ENCODE measurements at regions not wholly inside any gene's neighbourhood (a gene's known extent, or its start where the extent isn't known, plus 50 kb on each side); places are given as distances from the start of the nearest gene placed in this dataset.

DNA sequence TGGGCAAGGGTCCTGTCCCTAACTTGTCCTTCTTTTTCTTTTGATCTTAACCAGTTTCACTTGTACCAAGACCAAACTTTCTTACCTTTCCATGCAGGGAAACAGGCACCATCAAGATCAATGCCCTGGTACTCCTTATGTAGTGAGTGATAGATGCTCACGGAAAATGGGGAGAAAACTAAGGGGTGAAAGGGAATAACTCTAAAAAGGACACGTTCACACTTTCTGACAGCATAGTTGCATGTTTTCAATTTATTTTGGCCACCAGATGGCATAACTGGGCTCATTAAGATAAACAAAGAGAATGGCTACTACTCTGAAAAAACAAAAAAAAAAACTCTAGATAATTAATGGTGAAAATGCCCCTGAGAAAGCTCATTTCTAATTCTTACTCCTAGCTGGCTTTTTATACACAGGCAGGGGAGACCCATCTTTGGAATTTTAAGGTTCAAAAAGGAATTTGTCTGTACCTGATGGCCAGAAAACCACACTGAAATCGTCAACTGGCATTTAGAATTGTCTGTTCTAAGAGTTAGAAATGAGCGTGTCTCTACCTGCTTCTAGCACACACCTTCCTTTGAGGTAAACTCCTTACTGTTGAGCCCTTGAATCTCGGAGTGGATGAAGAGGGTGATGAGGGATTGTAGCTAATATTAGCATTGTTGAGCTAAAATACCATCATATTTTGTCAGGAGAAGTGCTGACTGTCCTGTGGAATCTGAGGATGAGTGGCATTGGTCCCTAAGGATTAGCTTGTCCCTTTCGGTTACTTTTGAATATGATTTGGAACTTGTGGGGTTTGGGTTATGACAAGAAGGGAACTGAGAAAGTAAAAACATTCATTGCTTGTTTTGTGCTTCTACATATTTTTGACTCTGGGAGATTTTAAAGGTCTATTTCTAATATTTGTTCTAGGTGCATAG is 62.2 kb upstream of the DDR1 start:
- TF ChIP-seq EZH2 (IDR thresholded peaks at IDR 0.05; ENCODE audit: low read length) = no peak
- TF ChIP-seq, protein P1, sequence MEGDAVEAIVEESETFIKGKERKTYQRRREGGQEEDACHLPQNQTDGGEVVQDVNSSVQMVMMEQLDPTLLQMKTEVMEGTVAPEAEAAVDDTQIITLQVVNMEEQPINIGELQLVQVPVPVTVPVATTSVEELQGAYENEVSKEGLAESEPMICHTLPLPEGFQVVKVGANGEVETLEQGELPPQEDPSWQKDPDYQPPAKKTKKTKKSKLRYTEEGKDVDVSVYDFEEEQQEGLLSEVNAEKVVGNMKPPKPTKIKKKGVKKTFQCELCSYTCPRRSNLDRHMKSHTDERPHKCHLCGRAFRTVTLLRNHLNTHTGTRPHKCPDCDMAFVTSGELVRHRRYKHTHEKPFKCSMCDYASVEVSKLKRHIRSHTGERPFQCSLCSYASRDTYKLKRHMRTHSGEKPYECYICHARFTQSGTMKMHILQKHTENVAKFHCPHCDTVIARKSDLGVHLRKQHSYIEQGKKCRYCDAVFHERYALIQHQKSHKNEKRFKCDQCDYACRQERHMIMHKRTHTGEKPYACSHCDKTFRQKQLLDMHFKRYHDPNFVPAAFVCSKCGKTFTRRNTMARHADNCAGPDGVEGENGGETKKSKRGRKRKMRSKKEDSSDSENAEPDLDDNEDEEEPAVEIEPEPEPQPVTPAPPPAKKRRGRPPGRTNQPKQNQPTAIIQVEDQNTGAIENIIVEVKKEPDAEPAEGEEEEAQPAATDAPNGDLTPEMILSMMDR (optimal IDR thresholded peaks at IDR 0.05 in 1 of 3, IDR thresholded peaks at IDR 0.05 in 1 of 3, conservative IDR thresholded peaks at IDR 0.05 in 1 of 3; ENCODE audit: extremely low read depth in 1 of 3, insufficient read depth in 2 of 3, low read length in 3 of 3) = peak; percentile 2 to 55 (median 37)
- Histone ChIP-seq H3K4me2 (ENCODE audit: control insufficient read depth, extremely low read depth, insufficient read depth, low read depth, low read length) (peak overlapping the region; percentile 85), H3K9me3 (ENCODE audit: control insufficient read depth, low read depth, low read length) (no peaks in the 10 kb centered on the region), H3K9ac (ENCODE audit: control insufficient read depth, extremely low read depth, insufficient read depth, low read length) (peak overlapping the region; percentile 72), H3K4me3 (ENCODE audit: control insufficient read depth in 2 of 3, extremely low read depth in 1 of 3, insufficient read depth in 2 of 3, low read depth in 1 of 3, low read length in 3 of 3) (peak overlapping the region in 2 of 3 experiments; percentile 48 to 49), H3K27me3 (ENCODE audit: control insufficient read depth, extremely low read depth, insufficient read depth, low read length) (no peaks in the 10 kb centered on the region), H3K79me2 (ENCODE audit: control insufficient read depth, insufficient read depth, low read length) (no peaks in the 10 kb centered on the region), H3K36me3 (ENCODE audit: control insufficient read depth in 2 of 2, extremely low read depth in 1 of 2, insufficient read depth in 2 of 2, low read length in 2 of 2) (no peaks in the 10 kb centered on the region), H3K27ac (ENCODE audit: control insufficient read depth, insufficient read depth, low read length) (peak overlapping the region; percentile 90), H3K9me1 (ENCODE audit: control insufficient read depth, extremely low read depth, insufficient read depth, low read length) (no peaks in the 10 kb centered on the region), H3K4me1 (ENCODE audit: control insufficient read depth, extremely low read depth, insufficient read depth, low read length) (peaks cover 56% of the 10 kb centered on the region), H2AFZ (ENCODE audit: control insufficient read depth, low read length) (peak overlapping the region; percentile 45), H4K20me1 (ENCODE audit: control insufficient read depth, extremely low read depth, insufficient read depth, low read length) (no peaks in the 10 kb centered on the region)
- DNase-seq (ENCODE audit: low read depth, low spot score) (no peak), FAIRE-seq (peak; percentile 81)
- dilution Hi-C loops (cut with MboI; ENCODE audit: extremely low pct_ligation_motif_present, low sequenced_read_pairs) = no loop called here

DNA sequence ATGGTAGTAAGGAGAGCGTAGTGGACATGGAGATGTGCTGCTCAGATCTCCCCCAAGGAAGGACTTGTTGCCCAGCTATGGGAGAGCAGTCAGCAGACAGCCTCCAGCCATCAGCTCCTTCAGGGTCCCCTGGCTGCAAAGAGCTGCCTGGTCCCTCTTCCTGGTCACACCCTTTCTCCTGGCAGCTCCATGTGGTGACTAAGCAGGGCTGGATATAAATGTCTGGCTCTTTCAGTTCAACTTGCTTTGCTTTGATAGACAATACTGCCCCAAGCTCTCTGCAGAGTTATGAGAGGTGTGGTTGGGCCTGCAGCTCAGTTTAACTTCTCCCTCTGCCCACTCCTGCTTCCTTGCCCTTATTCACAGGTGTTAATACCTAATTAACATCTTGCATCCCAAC is 64.1 kb upstream of the DDR1 start:
- no peaks in the 10 kb centered on the region for H3K27me3 ChIP-seq (ENCODE audit: control insufficient read depth, extremely low read depth, insufficient read depth, low read length)
- no peaks in the 10 kb centered on the region for H4K20me1 ChIP-seq (ENCODE audit: control insufficient read depth, extremely low read depth, insufficient read depth, low read length)
- H3K9me3 ChIP-seq (ENCODE audit: control insufficient read depth, low read depth, low read length) = no peaks in the 10 kb centered on the region
- peak overlapping the region; percentile 98 for H3K27ac ChIP-seq (ENCODE audit: control insufficient read depth, insufficient read depth, low read length)
- peak; percentile 56 for FAIRE-seq
- H3K79me2 ChIP-seq (ENCODE audit: control insufficient read depth, insufficient read depth, low read length) = no peaks in the 10 kb centered on the region
- no peak overlapping the region for H2AFZ ChIP-seq (ENCODE audit: control insufficient read depth, low read length)
- H3K9ac ChIP-seq (ENCODE audit: control insufficient read depth, extremely low read depth, insufficient read depth, low read length) = peak overlapping the region; percentile 73
- H3K4me3 ChIP-seq (ENCODE audit: control insufficient read depth in 2 of 3, extremely low read depth in 1 of 3, insufficient read depth in 2 of 3, low read depth in 1 of 3, low read length in 3 of 3) = no peak overlapping the region
- no peaks in the 10 kb centered on the region for H3K36me3 ChIP-seq (ENCODE audit: control insufficient read depth in 2 of 2, extremely low read depth in 1 of 2, insufficient read depth in 2 of 2, low read length in 2 of 2)
- peak; percentile 79 for DNase-seq (ENCODE audit: low read depth, low spot score)
- H3K9me1 ChIP-seq (ENCODE audit: control insufficient read depth, extremely low read depth, insufficient read depth, low read length) = no peaks in the 10 kb centered on the region
- peaks cover 51% of the 10 kb centered on the region for H3K4me1 ChIP-seq (ENCODE audit: control insufficient read depth, extremely low read depth, insufficient read depth, low read length)
- TF ChIP-seq, protein P1 (optimal IDR thresholded peaks at IDR 0.05 in 1 of 3, IDR thresholded peaks at IDR 0.05 in 1 of 3, conservative IDR thresholded peaks at IDR 0.05 in 1 of 3; ENCODE audit: extremely low read depth in 1 of 3, insufficient read depth in 2 of 3, low read length in 3 of 3) = peak; percentile 7 to 18 (median 15)
- TF ChIP-seq EZH2 (IDR thresholded peaks at IDR 0.05; ENCODE audit: low read length) = no peak
- dilution Hi-C loops (cut with MboI; ENCODE audit: extremely low pct_ligation_motif_present, low sequenced_read_pairs) = no loop called here
- peak overlapping the region; percentile 69 for H3K4me2 ChIP-seq (ENCODE audit: control insufficient read depth, extremely low read depth, insufficient read depth, low read depth, low read length)

All from keratinocyte (primary cell).